Mucosa of descending colon (tissue), 3 donors: ENCODE measurements at regions not wholly inside any gene's neighbourhood (a gene's known extent, or its start where the extent isn't known, plus 50 kb on each side); places are given as distances from the start of the nearest gene placed in this dataset.

Experiments
- ATAC-seq: fragments of 200-7000 bp; cut with Tn5 transposase; one replicate; pipeline ENCODE4 v1.9.1; 2020; ENCODE audit warnings: mild to moderate bottlenecking, moderate library complexity
- DNase-seq, 3 donors: peaks; one replicate each; pipeline ENCODE4 v3.0.0-alpha.2; 2020
- H3K36me3 ChIP-seq: fragments of 200-600 bp; one replicate; pipeline ENCODE4 v1.8.0; 2021; ENCODE audit warnings: low read depth, mild to moderate bottlenecking
- H3K4me1 ChIP-seq: fragments of 200-600 bp; one replicate; pipeline ENCODE4 v1.8.0; 2021; ENCODE audit warnings: low read depth, mild to moderate bottlenecking
- H3K4me3 ChIP-seq: fragments of 200-600 bp; one replicate; pipeline ENCODE4 v1.8.0; 2021; ENCODE audit warnings: mild to moderate bottlenecking
- H3K9me3 ChIP-seq: fragments of 200-600 bp; one replicate; pipeline ENCODE4 v1.8.0; 2021; ENCODE audit warnings: mild to moderate bottlenecking
- CTCF ChIP-seq: fragments of 200-600 bp; IDR thresholded peaks from one replicate; pipeline ENCODE4 v1.8.0; 2022; ENCODE audit warnings: antibody characterized with exemption, mild to moderate bottlenecking
- intact Hi-C, 2 donors: fragments of 100-400 bp; cut with DNase I in 1 of 2; cut with micrococcal nuclease in 1 of 2; formaldehyde crosslinking; loops; one replicate each; pipeline versions ENCODE4 v1.11.0 to v1.11.1; 2022; cut with DNase I, micrococcal nuclease
- donor health status: DM: no; HTN: no; CAD: no; lungs with moderate emphysema.
- donor health status: DM: no; HTN: no; CAD: no.
- donor health status: DM: no; HTN: yes; CAD: no.

GRCh38 chr6:139887275-139887674 is 512.8 kb upstream of the CITED2 start:
- DNase-seq: no peak

GRCh38 chr6:139886396-139886795 is 511.9 kb upstream of the CITED2 start:
- no peaks in the 10 kb centered on the region for H3K4me1 ChIP-seq
- intact Hi-C loops: no loop called here
- DNase-seq (no peak), ATAC-seq (no peak)
- H3K9me3 ChIP-seq: no peaks in the 10 kb centered on the region
- H3K36me3 ChIP-seq: no peaks in the 10 kb centered on the region
- no peak overlapping the region for H3K4me3 ChIP-seq
- no peak for TF ChIP-seq CTCF

More at GRCh38 chr6:139887275-139887674, 512.8 kb upstream of the CITED2 start:
- H3K4me1 ChIP-seq: no peaks in the 10 kb centered on the region
- intact Hi-C loops: no loop called here
- H3K4me3 ChIP-seq: no peak overlapping the region
- peak; percentile 54 for ATAC-seq
- TF ChIP-seq CTCF: no peak
- no peaks in the 10 kb centered on the region for H3K36me3 ChIP-seq
- no peaks in the 10 kb centered on the region for H3K9me3 ChIP-seq

- Histone ChIP-seq H3K4me1 (no peaks in the 10 kb centered on the region), H3K36me3 (no peaks in the 10 kb centered on the region), H3K4me3 (no peak overlapping the region), H3K9me3 (no peaks in the 10 kb centered on the region)
- ATAC-seq (peak; percentile 42), DNase-seq (no peak)
- no peak for TF ChIP-seq CTCF
- intact Hi-C loops: no loop called here
These were observed 511.5 kb upstream of the CITED2 start for GRCh38 chr6:139885909-139886308.

GRCh38 chr6:139883776-139884175 is 509.3 kb upstream of the CITED2 start:
- H3K36me3 ChIP-seq: no peaks in the 10 kb centered on the region
- intact Hi-C loops: no loop called here
- H3K4me1 ChIP-seq: no peaks in the 10 kb centered on the region
- no peak for ATAC-seq
- H3K4me3 ChIP-seq: no peak overlapping the region
- no peaks in the 10 kb centered on the region for H3K9me3 ChIP-seq
- no peak for TF ChIP-seq CTCF
- DNase-seq: no peak

GRCh38 chr6:139882977-139883728 is 508.7 kb upstream of the CITED2 start:
- Histone ChIP-seq H3K36me3 (no peaks in the 10 kb centered on the region), H3K4me3 (no peak overlapping the region), H3K9me3 (no peaks in the 10 kb centered on the region), H3K4me1 (no peaks in the 10 kb centered on the region)
- DNase-seq (no peak), ATAC-seq (no peak)
- TF ChIP-seq CTCF: no peak
- intact Hi-C loops: no loop called here
